Sigmoid colon (tissue), 6 donors: ENCODE measurements at regions not wholly inside any gene's neighbourhood (a gene's known extent, or its start where the extent isn't known, plus 50 kb on each side); places are given as distances from the start of the nearest gene placed in this dataset.
"Not testable (repeated sequence)": the region's sequence is repeated elsewhere in the genome, so short reads cannot be mapped to it uniquely, and the experiment has no call there.

Source experiments
- DNase-seq: peaks from one replicate; pipeline ENCODE4 v3.0.0-alpha.2; 2019
- H3K27ac ChIP-seq, 4 donors: fragments of 200-600 bp; sonication (generic); one replicate each; pipeline ENCODE4 v1.5.1; 2016 to 2019; ENCODE audit warnings: mild to moderate bottlenecking in 1 of 4
- H3K27me3 ChIP-seq, 3 donors: fragments of 200-600 bp; sonication (generic); one replicate each; pipeline ENCODE4 v1.5.1; 2019; ENCODE audit warnings: mild to moderate bottlenecking in 1 of 3
- H3K36me3 ChIP-seq, 4 donors: fragments of 200-600 bp; sonication (generic); one replicate each; pipeline ENCODE4 v1.5.1; 2016 to 2019
- H3K4me1 ChIP-seq, 4 donors: fragments of 200-600 bp; sonication (generic); one replicate each; pipeline ENCODE4 v1.5.1; 2017 to 2019
- H3K4me3 ChIP-seq, 4 donors: fragments of 200-600 bp; sonication (generic); one replicate each; pipeline ENCODE4 v1.5.1; 2017 to 2019; ENCODE audit warnings: mild to moderate bottlenecking in 2 of 4, moderate library complexity in 1 of 4
- H3K9me3 ChIP-seq, 4 donors: fragments of 200-600 bp in 3 of 4; sonication (generic) in 3 of 4; one replicate each; pipeline versions ENCODE4 v1.5.1 to v1.6.1; 2013 to 2019
- CTCF ChIP-seq, 4 experiments: fragments of 450-650 bp in 3 of 4; fragments of 200-600 bp in 1 of 4; IDR thresholded peaks; one replicate each; pipeline ENCODE4 v1.5.1; 2016 to 2019; ENCODE audit warnings: antibody characterized with exemption in 4 of 4, mild to moderate bottlenecking in 3 of 4, moderate library complexity in 2 of 4
- EP300 ChIP-seq, 4 donors: sonication (generic); formaldehyde crosslinking; IDR thresholded peaks; one replicate each; pipeline ENCODE4 v1.6.1; 2017; ENCODE audit warnings: antibody characterized with exemption in 4 of 4
- POLR2A ChIP-seq, 2 donors: fragments of 450-650 bp; IDR thresholded peaks; one replicate each; pipeline ENCODE4 v1.6.1; 2016; ENCODE audit warnings: antibody characterized with exemption in 2 of 2, mild to moderate bottlenecking in 2 of 2, moderate library complexity in 2 of 2
- POLR2AphosphoS5 ChIP-seq, 4 donors: sonication (generic); formaldehyde crosslinking; IDR thresholded peaks; one replicate each; pipeline ENCODE4 v1.6.1; 2017; ENCODE audit warnings: antibody characterized with exemption in 4 of 4
- WGBS, 2 donors: extraction: QIAGEN DNeasy Blood & Tissue Kit; methylation state at CpG; one replicate each; pipeline ENCODE4 v1.1.7; 2013; 5-methylcytosine and 5-hydroxymethylcytosine counted together
- intact Hi-C: fragments of 100-400 bp; cut with DNase I; formaldehyde crosslinking; loops from one replicate; pipeline ENCODE4 v1.15.1; 2023
- donor health status: healthy with polysubstance abuse.
- donor health status: healthy.

- Histone ChIP-seq H3K4me3 (no peak overlapping the region), H3K27me3 (no peaks in the 10 kb centered on the region), H3K36me3 (no peaks in the 10 kb centered on the region), H3K27ac (peak overlapping the region in 2 of 4 donors; percentile 46 to 71), H3K9me3 (no peaks in the 10 kb centered on the region), H3K4me1 (peaks cover 0 to 67% (median 64%) of the 10 kb centered on the region in 4 donors)
- no peak for DNase-seq
- TF ChIP-seq POLR2A (IDR thresholded peaks at IDR 0.05): no peak
- no peak for TF ChIP-seq POLR2AphosphoS5 (IDR thresholded peaks at IDR 0.05)
- TF ChIP-seq CTCF (IDR thresholded peaks at IDR 0.05): no peak
- no peak for TF ChIP-seq EP300 (IDR thresholded peaks at IDR 0.05)
- intact Hi-C loops: loop anchor here (5.0 kb wide), 1 partner anchor 92 kb away; no protein-coding TSS in a partner anchor
- 70 to 86% methylated on average over 12 of the region's 12 CpGs for WGBS, 2 donors
Observed at GRCh38 chr7:47183862-47184590, 397.9 kb downstream of the TNS3 start.

GRCh38 chr7:47181746-47182361, 400.1 kb downstream of the TNS3 start:
- Histone ChIP-seq H3K4me3 (no peak overlapping the region), H3K4me1 (peaks cover 0 to 67% (median 64%) of the 10 kb centered on the region in 4 donors), H3K27ac (peak overlapping the region in 3 of 4 donors; percentile 0 to 71 (median 12)), H3K27me3 (no peaks in the 10 kb centered on the region), H3K9me3 (no peaks in the 10 kb centered on the region), H3K36me3 (no peaks in the 10 kb centered on the region)
- TF ChIP-seq EP300 (IDR thresholded peaks at IDR 0.05) (no peak), POLR2AphosphoS5 (IDR thresholded peaks at IDR 0.05) (peak in 3 of 4 donors; percentile 21 to 55 (median 24)), POLR2A (IDR thresholded peaks at IDR 0.05) (no peak)
- intact Hi-C loops: loop anchor here (2.0 to 5.0 kb wide), 2 partner anchors 73 to 90 kb away; no protein-coding TSS in a partner anchor
- WGBS, 2 donors: 24 to 56% methylated on average over 4 of the region's 4 CpGs
- DNase-seq: no peak

GRCh38 chr7:47180516-47180826, 401.4 kb downstream of the TNS3 start:
- Histone ChIP-seq H3K4me1 (peaks cover 0 to 58% (median 55%) of the 10 kb centered on the region in 4 donors), H3K27ac (peak overlapping the region in 1 of 4 donors; percentile 21), H3K36me3 (no peaks in the 10 kb centered on the region), H3K27me3 (no peaks in the 10 kb centered on the region), H3K9me3 (no peaks in the 10 kb centered on the region), H3K4me3 (no peak overlapping the region)
- intact Hi-C loops: loop anchor here (1.0 to 5.0 kb wide), 4 partner anchors 74 to 1289 kb away; no protein-coding TSS in a partner anchor
- 58 to 59% methylated on average over 3 of the region's 3 CpGs for WGBS, 2 donors
- no peak for DNase-seq
- TF ChIP-seq CTCF (IDR thresholded peaks at IDR 0.05): no peak
- TF ChIP-seq POLR2AphosphoS5 (IDR thresholded peaks at IDR 0.05): no peak
- no peak for TF ChIP-seq POLR2A (IDR thresholded peaks at IDR 0.05)
- TF ChIP-seq EP300 (IDR thresholded peaks at IDR 0.05): no peak

- Histone ChIP-seq H3K4me1 (peaks cover 0 to 54% (median 50%) of the 10 kb centered on the region in 4 donors), H3K27ac (peak overlapping the region in 1 of 4 donors; percentile 21), H3K27me3 (no peaks in the 10 kb centered on the region), H3K36me3 (no peaks in the 10 kb centered on the region), H3K9me3 (no peaks in the 10 kb centered on the region), H3K4me3 (no peak overlapping the region)
- WGBS, 2 donors: 47 to 56% methylated on average over 8 of the region's 8 CpGs
- TF ChIP-seq POLR2A (IDR thresholded peaks at IDR 0.05) (no peak), EP300 (IDR thresholded peaks at IDR 0.05) (no peak), CTCF (IDR thresholded peaks at IDR 0.05) (peak; percentile 42 to 83 (median 78)), POLR2AphosphoS5 (IDR thresholded peaks at IDR 0.05) (no peak)
- no peak for DNase-seq
- intact Hi-C loops: loop anchor here (1.0 to 5.0 kb wide), 4 partner anchors 75 to 1289 kb away; no protein-coding TSS in a partner anchor
Observed at GRCh38 chr7:47179812-47180515, 401.9 kb downstream of the TNS3 start.

GRCh38 chr7:47172602-47173539, 409.0 kb downstream of the TNS3 start:
- WGBS, 2 donors: 72 to 81% methylated on average over 7 of the region's 7 CpGs
- H3K4me3 ChIP-seq, H3K27ac ChIP-seq, H3K4me1 ChIP-seq, intact Hi-C loops, DNase-seq, H3K36me3 ChIP-seq, H3K27me3 ChIP-seq, H3K9me3 ChIP-seq: not testable (repeated sequence)
